PFSK-1 (cell line): ENCODE measurements at regions not wholly inside any gene's neighbourhood (a gene's known extent, or its start where the extent isn't known, plus 50 kb on each side); places are given as distances from the start of the nearest gene placed in this dataset.

Experiments used
- FOXP2 ChIP-seq: optimal IDR thresholded peaks from 2 replicates; pipeline ENCODE3; 2011; ENCODE audit warnings: borderline replicate concordance, control low read depth, inconsistent platforms; ENCODE audit not compliant: insufficient read depth; ENCODE audit errors: extremely low read length, extremely low read depth
- POLR2AphosphoS5 ChIP-seq: IDR thresholded peaks from 2 replicates; pipeline ENCODE4 v1.6.1; 2012; ENCODE audit warnings: low read depth, mild to moderate bottlenecking, control low read depth, low read length, moderate library complexity
- SIN3A ChIP-seq: IDR thresholded peaks from 2 replicates; pipeline ENCODE4 v1.6.1; 2012; ENCODE audit warnings: mild to moderate bottlenecking, low read length, moderate library complexity, borderline replicate concordance; ENCODE audit not compliant: insufficient read depth
- TAF1 ChIP-seq: IDR thresholded peaks from 2 replicates; pipeline ENCODE4 v1.6.1; 2012; ENCODE audit warnings: low read length, control low read depth, borderline replicate concordance; ENCODE audit not compliant: insufficient read depth
- TF ChIP-seq, protein P1 (sequence below), 2 experiments: IDR thresholded peaks; 2 replicates each; pipeline versions ENCODE4 v1.6.1 to v1.8.0; 2011 to 2012; ENCODE audit warnings: low read depth in 2 of 2, low read length in 2 of 2, control low read depth in 1 of 2, inconsistent platforms in 1 of 2, mild to moderate bottlenecking in 1 of 2, moderate library complexity in 1 of 2; ENCODE audit not compliant: insufficient read depth in 1 of 2

DNA sequence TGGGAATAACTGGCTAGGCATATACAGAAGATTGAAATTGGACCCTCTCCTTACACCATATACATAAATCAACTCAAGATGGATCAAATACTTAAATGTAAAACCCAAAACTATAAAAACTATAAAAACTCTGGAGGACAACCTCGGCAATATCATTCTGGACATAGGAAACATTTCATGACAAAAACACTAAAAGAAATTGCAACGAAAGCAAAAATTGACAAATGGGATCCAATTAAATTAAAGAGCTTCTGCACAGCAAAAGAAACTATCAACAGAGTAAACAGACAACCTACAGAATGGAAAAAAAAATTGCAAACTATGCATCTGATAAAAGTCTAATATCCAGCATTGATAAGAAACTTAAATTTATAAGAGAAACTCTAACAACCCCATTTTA lies 503.7 kb upstream of the C16orf82 start:
- no peak for TF ChIP-seq POLR2AphosphoS5
- TF ChIP-seq, protein P1, sequence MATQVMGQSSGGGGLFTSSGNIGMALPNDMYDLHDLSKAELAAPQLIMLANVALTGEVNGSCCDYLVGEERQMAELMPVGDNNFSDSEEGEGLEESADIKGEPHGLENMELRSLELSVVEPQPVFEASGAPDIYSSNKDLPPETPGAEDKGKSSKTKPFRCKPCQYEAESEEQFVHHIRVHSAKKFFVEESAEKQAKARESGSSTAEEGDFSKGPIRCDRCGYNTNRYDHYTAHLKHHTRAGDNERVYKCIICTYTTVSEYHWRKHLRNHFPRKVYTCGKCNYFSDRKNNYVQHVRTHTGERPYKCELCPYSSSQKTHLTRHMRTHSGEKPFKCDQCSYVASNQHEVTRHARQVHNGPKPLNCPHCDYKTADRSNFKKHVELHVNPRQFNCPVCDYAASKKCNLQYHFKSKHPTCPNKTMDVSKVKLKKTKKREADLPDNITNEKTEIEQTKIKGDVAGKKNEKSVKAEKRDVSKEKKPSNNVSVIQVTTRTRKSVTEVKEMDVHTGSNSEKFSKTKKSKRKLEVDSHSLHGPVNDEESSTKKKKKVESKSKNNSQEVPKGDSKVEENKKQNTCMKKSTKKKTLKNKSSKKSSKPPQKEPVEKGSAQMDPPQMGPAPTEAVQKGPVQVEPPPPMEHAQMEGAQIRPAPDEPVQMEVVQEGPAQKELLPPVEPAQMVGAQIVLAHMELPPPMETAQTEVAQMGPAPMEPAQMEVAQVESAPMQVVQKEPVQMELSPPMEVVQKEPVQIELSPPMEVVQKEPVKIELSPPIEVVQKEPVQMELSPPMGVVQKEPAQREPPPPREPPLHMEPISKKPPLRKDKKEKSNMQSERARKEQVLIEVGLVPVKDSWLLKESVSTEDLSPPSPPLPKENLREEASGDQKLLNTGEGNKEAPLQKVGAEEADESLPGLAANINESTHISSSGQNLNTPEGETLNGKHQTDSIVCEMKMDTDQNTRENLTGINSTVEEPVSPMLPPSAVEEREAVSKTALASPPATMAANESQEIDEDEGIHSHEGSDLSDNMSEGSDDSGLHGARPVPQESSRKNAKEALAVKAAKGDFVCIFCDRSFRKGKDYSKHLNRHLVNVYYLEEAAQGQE (IDR thresholded peaks at IDR 0.05; ENCODE audit: insufficient read depth in 1 of 2, low read depth in 2 of 2, low read length in 2 of 2): no peak
- no peak for TF ChIP-seq TAF1
- TF ChIP-seq SIN3A: no peak
- no peak for TF ChIP-seq FOXP2

GRCh38 chr16:26567356-26567755 lies 499.4 kb upstream of the C16orf82 start:
- TF ChIP-seq, protein P1 (IDR thresholded peaks at IDR 0.05; ENCODE audit: insufficient read depth in 1 of 2, low read depth in 2 of 2, low read length in 2 of 2): no peak
- TF ChIP-seq POLR2AphosphoS5 (no peak), FOXP2 (no peak), SIN3A (no peak), TAF1 (no peak)

DNA sequence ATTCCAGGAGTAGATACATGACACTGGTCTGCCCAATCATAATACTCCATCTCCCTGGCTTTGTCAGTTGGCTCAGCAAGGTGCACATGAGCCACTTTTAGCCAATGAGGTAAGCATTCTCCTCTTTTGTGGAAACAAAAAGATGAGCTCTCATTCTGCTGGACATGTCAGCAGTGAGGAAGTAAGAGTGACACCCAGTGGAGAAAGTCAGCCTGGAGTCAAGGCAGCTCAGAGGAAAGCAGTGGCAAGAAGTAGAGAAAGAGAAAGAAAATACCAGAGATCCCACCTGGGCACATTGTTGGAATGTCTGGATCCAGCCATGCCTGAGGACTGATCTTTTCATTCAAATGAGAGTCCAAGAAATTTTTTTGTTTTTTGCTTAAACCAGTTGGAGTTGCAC lies 496.9 kb upstream of the C16orf82 start:
- TF ChIP-seq POLR2AphosphoS5 (no peak), FOXP2 (no peak), SIN3A (no peak), TAF1 (no peak)
- TF ChIP-seq, protein P1 (IDR thresholded peaks at IDR 0.05; ENCODE audit: insufficient read depth in 1 of 2, low read depth in 2 of 2, low read length in 2 of 2): no peak

GRCh38 chr16:26578748-26579147 lies 488.0 kb upstream of the C16orf82 start:
- TF ChIP-seq SIN3A (no peak), TAF1 (no peak), FOXP2 (no peak), POLR2AphosphoS5 (no peak)
- TF ChIP-seq, protein P1 (IDR thresholded peaks at IDR 0.05; ENCODE audit: insufficient read depth in 1 of 2, low read depth in 2 of 2, low read length in 2 of 2): no peak

DNA sequence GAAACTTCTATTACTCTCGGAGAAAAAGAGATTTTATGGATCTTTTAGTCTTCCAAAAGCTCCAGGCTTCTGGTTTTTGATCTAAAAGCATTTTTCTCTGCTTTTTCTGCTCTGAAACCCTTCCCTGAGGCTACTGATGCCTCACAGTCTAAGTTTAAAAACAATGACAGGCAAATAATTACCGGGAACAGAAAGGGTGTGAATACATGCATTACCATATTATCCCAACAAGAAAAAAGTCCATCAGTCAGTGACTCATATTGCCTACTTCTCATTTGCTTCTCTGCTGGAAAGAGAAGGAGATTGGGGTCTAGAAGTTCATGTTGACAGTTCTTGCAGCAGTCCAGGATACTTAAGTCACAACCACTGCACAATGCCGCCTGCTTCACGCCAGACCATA lies 482.9 kb upstream of the C16orf82 start:
- no peak for TF ChIP-seq FOXP2
- TF ChIP-seq TAF1: no peak
- TF ChIP-seq, protein P1 (IDR thresholded peaks at IDR 0.05; ENCODE audit: insufficient read depth in 1 of 2, low read depth in 2 of 2, low read length in 2 of 2): no peak
